IMR-90 (cell line): ENCODE measurements at regions not wholly inside any gene's neighbourhood (a gene's known extent, or its start where the extent isn't known, plus 50 kb on each side); places are given as distances from the start of the nearest gene placed in this dataset.

Experiments used
- BHLHE40 ChIP-seq: fragments of 150-350 bp; IDR thresholded peaks from 2 replicates; pipeline ENCODE4 v1.6.1; 2016; ENCODE audit warnings: mild to moderate bottlenecking, low read depth, low read length
- RAD21 ChIP-seq: IDR thresholded peaks from 2 replicates; pipeline ENCODE4 v1.6.1; 2012; ENCODE audit warnings: low read length, improper control_type of control experiment
- RCOR1 ChIP-seq: IDR thresholded peaks from 2 replicates; pipeline ENCODE4 v1.6.1; 2012; ENCODE audit warnings: mild to moderate bottlenecking, low read length, improper control_type of control experiment; ENCODE audit not compliant: insufficient replicate concordance
- TF ChIP-seq, protein P1 (sequence below): conservative IDR thresholded peaks from 2 replicates; pipeline ENCODE4 v1.5.1; 2012; ENCODE audit warnings: mild to moderate bottlenecking, low read depth, low read length, improper control_type of control experiment
- TF ChIP-seq, protein P2 (sequence below): fragments of 150-350 bp; IDR thresholded peaks from 2 replicates; pipeline ENCODE4 v1.6.1; 2016; ENCODE audit warnings: low read depth, mild to moderate bottlenecking, low read length, moderate library complexity, borderline replicate concordance

DNA sequence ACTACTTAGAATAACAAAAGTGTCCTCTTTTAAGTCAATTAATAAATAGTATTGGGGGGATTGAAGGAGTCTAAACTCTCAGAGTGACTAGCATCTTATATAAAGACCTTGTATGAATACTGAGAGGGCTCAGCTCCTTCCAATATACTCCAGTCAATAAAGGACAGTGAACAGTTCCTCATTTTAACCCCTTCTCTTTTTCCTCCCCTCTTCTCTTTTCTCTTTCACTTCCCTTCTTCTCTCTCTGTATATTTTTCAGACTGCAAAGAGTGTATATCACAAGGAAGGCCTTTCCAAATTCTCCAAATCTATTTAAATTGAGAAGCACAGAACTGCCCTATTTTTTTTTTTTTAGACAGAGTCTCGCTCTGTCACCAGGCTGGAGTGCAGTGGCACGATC lies 99.5 kb downstream of the CD164 start:
- TF ChIP-seq, protein P1, sequence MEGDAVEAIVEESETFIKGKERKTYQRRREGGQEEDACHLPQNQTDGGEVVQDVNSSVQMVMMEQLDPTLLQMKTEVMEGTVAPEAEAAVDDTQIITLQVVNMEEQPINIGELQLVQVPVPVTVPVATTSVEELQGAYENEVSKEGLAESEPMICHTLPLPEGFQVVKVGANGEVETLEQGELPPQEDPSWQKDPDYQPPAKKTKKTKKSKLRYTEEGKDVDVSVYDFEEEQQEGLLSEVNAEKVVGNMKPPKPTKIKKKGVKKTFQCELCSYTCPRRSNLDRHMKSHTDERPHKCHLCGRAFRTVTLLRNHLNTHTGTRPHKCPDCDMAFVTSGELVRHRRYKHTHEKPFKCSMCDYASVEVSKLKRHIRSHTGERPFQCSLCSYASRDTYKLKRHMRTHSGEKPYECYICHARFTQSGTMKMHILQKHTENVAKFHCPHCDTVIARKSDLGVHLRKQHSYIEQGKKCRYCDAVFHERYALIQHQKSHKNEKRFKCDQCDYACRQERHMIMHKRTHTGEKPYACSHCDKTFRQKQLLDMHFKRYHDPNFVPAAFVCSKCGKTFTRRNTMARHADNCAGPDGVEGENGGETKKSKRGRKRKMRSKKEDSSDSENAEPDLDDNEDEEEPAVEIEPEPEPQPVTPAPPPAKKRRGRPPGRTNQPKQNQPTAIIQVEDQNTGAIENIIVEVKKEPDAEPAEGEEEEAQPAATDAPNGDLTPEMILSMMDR, result no peak
- TF ChIP-seq RAD21, result no peak
- TF ChIP-seq RCOR1, result no peak
- TF ChIP-seq, protein P2, sequence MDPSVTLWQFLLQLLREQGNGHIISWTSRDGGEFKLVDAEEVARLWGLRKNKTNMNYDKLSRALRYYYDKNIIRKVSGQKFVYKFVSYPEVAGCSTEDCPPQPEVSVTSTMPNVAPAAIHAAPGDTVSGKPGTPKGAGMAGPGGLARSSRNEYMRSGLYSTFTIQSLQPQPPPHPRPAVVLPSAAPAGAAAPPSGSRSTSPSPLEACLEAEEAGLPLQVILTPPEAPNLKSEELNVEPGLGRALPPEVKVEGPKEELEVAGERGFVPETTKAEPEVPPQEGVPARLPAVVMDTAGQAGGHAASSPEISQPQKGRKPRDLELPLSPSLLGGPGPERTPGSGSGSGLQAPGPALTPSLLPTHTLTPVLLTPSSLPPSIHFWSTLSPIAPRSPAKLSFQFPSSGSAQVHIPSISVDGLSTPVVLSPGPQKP, result no peak
- TF ChIP-seq BHLHE40, result no peak
